SH-SY5Y (cell line): ENCODE measurements at regions not wholly inside any gene's neighbourhood (a gene's known extent, or its start where the extent isn't known, plus 50 kb on each side); places are given as distances from the start of the nearest gene placed in this dataset.

ENCODE experiments used
- GATA2 ChIP-seq: IDR thresholded peaks from 2 replicates; pipeline ENCODE4 v1.6.1; 2011; ENCODE audit warnings: mild to moderate bottlenecking, low read depth, low read length
- GATA3 ChIP-seq: IDR thresholded peaks from 2 replicates; pipeline ENCODE4 v1.6.1; 2011; ENCODE audit warnings: low read depth, mild to moderate bottlenecking, low read length, moderate library complexity

DNA sequence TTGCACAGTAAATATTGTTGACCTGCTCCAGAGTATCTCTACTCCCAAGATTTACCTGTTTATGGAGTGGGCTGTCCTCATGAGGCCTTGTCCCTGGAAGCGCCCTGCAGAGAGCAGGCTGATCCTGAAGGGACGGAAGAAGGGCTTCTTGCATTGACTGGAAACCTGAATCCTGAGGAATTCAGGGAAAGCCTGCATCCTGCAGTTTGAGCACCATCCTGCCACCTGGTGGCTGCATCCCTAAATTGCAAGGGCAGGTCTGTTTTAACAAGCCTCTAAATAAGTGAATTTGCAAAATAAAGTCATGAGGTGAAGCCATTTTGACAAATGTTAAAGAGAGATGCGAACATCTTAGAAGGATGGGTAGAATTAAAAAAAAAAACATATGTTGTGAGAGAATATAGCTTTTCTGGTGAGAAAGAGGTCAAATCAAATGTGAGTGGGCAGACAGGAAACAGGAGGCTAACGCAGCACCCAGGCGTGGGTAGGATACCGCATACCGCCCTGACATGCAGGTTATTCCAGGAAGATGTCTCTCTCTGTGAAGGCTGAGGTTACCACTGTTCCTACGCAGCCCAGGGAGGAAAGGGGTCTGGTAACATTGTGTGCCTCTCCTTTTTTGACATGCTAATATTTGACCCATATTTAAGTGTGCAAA, 754.9 kb downstream of the RNF144A start:
- TF ChIP-seq GATA2 (no peak), GATA3 (no peak)
